Vagina (tissue), 2 donors: ENCODE measurements at regions not wholly inside any gene's neighbourhood (a gene's known extent, or its start where the extent isn't known, plus 50 kb on each side); places are given as distances from the start of the nearest gene placed in this dataset.
A peak's percentile ranks its signal among the peaks of the same experiment; 100 is the strongest.

ENCODE experiments used
- DNase-seq, 2 donors: peaks; one replicate each; pipeline ENCODE4 v3.0.0-alpha.2; 2017; ENCODE audit errors: extremely low spot score in 2 of 2
- H3K27ac ChIP-seq: fragments of 200-600 bp; sonication (generic); one replicate; pipeline ENCODE4 v1.5.1; 2019
- H3K27me3 ChIP-seq: fragments of 200-600 bp; sonication (generic); one replicate; pipeline ENCODE4 v1.5.1; 2019
- H3K36me3 ChIP-seq, 2 donors: fragments of 200-600 bp; sonication (generic); one replicate each; pipeline ENCODE4 v1.5.1; 2017 to 2019
- H3K4me1 ChIP-seq: fragments of 200-600 bp; sonication (generic); one replicate; pipeline ENCODE4 v1.5.1; 2019
- H3K4me3 ChIP-seq, 2 donors: fragments of 200-600 bp; sonication (generic); 1 replicate in 1 of 2; 2 replicates in 1 of 2; pipeline ENCODE4 v1.5.1; 2016 to 2019
- H3K9me3 ChIP-seq: fragments of 200-600 bp; sonication (generic); one replicate; pipeline ENCODE4 v1.5.1; 2019
- POLR2A ChIP-seq, 2 donors: fragments of 450-650 bp; IDR thresholded peaks; one replicate each; pipeline ENCODE4 v1.6.1; 2017; ENCODE audit warnings: antibody characterized with exemption in 2 of 2, mild to moderate bottlenecking in 2 of 2, moderate library complexity in 2 of 2
- POLR2AphosphoS5 ChIP-seq, 2 donors: sonication (generic); formaldehyde crosslinking; IDR thresholded peaks; one replicate each; pipeline ENCODE4 v1.9.0; 2017; ENCODE audit warnings: antibody characterized with exemption in 2 of 2, mild to moderate bottlenecking in 2 of 2, low read depth in 1 of 2; ENCODE audit not compliant: insufficient read depth in 1 of 2
- intact Hi-C: fragments of 100-400 bp; cut with DNase I; formaldehyde crosslinking; loops from one replicate; pipeline ENCODE4 v1.15.1; 2023
- TF ChIP-seq, protein P1 (sequence below), 3 experiments: fragments of 450-650 bp in 2 of 3; fragments of 200-600 bp in 1 of 3; sonication (generic) in 1 of 3; IDR thresholded peaks; one replicate each; pipeline ENCODE4 v1.5.1; 2017 to 2019; ENCODE audit warnings: antibody characterized with exemption in 3 of 3, mild to moderate bottlenecking in 2 of 3, moderate library complexity in 2 of 3

DNA sequence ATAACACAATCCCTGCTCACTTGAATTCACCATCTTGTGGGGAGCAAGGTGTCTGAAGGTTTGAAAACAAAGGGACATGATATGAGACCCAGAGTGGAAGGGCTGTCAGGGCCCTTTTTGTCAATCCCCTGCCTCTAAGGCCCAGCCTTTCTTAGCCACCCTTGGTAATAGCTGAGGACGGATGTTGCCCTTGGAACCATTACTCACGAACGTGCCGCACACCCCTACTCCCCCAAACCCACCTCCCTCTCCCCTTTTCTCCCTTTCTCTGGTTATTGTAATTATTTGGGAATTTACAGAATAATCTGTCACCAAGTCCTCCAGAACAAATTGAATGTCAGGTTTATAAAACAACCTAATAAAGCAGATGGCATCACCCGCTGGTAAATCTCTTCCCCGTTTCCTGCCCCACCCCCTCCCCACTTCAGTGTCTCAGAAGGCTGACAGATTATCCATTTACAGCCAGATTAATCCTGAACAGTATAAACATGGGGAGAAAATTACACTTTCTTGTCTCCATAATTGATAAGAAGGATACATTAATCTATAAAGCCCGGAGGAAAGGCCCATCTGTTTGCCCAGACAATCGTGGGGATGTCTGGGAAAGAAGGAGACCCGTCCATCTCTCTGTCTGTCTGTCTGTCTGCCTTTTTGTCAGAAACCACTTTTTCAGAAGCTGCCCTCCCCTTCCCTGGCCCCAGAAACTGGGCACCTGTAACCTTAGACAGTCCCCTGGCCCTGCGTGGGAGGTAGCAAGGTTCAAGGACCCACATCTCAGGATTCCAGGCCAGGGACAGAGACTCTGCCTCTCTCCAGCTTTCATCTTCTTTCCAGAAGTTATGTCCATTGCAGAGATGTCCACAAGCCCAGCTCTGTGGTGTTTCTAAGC lies 60.6 kb upstream of the CD34 start:
- H3K36me3 ChIP-seq = no peaks in the 10 kb centered on the region
- H3K27ac ChIP-seq = no peak overlapping the region
- no peak overlapping the region for H3K4me3 ChIP-seq
- intact Hi-C loops = no loop called here
- H3K9me3 ChIP-seq = no peaks in the 10 kb centered on the region
- TF ChIP-seq POLR2A (IDR thresholded peaks at IDR 0.05) = no peak
- TF ChIP-seq, protein P1, sequence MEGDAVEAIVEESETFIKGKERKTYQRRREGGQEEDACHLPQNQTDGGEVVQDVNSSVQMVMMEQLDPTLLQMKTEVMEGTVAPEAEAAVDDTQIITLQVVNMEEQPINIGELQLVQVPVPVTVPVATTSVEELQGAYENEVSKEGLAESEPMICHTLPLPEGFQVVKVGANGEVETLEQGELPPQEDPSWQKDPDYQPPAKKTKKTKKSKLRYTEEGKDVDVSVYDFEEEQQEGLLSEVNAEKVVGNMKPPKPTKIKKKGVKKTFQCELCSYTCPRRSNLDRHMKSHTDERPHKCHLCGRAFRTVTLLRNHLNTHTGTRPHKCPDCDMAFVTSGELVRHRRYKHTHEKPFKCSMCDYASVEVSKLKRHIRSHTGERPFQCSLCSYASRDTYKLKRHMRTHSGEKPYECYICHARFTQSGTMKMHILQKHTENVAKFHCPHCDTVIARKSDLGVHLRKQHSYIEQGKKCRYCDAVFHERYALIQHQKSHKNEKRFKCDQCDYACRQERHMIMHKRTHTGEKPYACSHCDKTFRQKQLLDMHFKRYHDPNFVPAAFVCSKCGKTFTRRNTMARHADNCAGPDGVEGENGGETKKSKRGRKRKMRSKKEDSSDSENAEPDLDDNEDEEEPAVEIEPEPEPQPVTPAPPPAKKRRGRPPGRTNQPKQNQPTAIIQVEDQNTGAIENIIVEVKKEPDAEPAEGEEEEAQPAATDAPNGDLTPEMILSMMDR (IDR thresholded peaks at IDR 0.05) = no peak
- TF ChIP-seq POLR2AphosphoS5 (IDR thresholded peaks at IDR 0.05; ENCODE audit: insufficient read depth in 1 of 2, low read depth in 1 of 2) = no peak
- DNase-seq = peak in 1 of 2 donors; percentile 64
- no peaks in the 10 kb centered on the region for H3K27me3 ChIP-seq
- no peaks in the 10 kb centered on the region for H3K4me1 ChIP-seq

DNA sequence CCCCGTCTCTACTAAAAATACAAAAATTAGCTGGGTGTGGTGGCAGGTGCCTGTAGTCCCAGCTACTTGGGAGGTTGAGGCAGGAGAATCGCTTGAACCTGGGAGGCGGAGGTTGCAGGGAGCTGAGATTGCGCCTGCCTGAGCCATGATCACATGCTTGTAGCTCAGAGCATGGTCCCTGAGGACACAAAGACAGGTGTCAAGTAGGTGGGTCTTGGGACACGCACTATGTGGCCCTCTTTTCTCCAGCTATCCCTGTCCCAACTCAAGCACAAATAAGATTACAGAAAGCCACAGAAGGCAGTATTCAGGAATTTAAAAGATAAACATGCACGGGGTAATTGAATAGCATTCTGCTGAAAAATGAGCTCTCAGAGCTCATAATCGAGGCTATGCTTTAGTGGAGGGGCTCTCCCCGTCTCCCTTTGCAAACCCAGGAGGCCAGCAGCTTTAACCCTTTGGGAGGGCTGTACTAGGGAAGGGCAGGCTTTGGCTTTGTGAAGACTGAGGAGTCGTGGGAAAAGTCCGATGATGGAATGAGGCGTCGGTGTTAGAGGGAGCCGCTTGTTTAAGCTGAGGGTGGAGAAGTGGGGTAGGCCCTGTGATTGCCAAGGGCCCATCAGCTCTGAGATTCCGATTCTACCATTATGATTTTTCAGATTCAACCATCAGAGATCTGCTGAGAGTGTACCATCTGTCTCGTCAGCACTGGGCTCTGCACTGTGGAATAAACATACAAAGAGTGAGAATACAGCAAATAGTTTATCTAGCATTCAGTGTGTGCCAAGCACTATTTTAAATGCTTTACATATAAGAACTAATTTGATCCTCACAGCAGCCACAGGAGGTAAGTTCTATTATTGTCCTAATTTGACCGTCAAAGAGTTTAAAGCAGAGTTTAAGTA lies 59.7 kb upstream of the CD34 start:
- intact Hi-C loops = no loop called here
- H3K9me3 ChIP-seq = no peaks in the 10 kb centered on the region
- H3K4me3 ChIP-seq = no peak overlapping the region
- H3K27me3 ChIP-seq = no peaks in the 10 kb centered on the region
- no peaks in the 10 kb centered on the region for H3K36me3 ChIP-seq
- no peaks in the 10 kb centered on the region for H3K4me1 ChIP-seq
- DNase-seq = peak in 1 of 2 donors; percentile 52
- no peak for TF ChIP-seq POLR2AphosphoS5 (IDR thresholded peaks at IDR 0.05; ENCODE audit: insufficient read depth in 1 of 2, low read depth in 1 of 2)
- TF ChIP-seq, protein P1 (IDR thresholded peaks at IDR 0.05) = no peak
- no peak for TF ChIP-seq POLR2A (IDR thresholded peaks at IDR 0.05)
- H3K27ac ChIP-seq = no peak overlapping the region

DNA sequence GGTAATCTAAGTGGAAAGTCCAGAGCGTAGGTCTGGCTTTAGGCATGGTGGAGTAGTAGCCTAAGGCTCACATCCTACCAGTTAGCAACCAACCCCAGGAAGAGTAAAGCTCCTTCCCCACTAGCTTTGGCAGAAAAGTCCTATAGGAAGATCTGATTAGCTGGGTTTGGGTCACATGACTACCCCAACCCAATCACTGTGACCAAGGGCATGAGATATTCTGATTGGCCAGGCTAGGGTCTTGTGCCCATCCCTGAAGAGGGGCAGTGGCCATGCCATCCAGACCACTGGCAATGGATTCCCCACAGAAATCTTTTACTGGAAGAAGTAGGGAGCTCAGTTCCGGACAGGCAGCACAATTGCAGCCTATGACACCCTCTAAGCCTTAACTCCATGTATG lies 58.6 kb upstream of the CD34 start:
- Histone ChIP-seq H3K27ac (no peak overlapping the region), H3K4me1 (peaks cover 7% of the 10 kb centered on the region), H3K27me3 (no peaks in the 10 kb centered on the region), H3K36me3 (no peaks in the 10 kb centered on the region), H3K9me3 (no peaks in the 10 kb centered on the region), H3K4me3 (no peak overlapping the region)
- TF ChIP-seq, protein P1 (IDR thresholded peaks at IDR 0.05) = no peak
- no peak for TF ChIP-seq POLR2AphosphoS5 (IDR thresholded peaks at IDR 0.05; ENCODE audit: insufficient read depth in 1 of 2, low read depth in 1 of 2)
- TF ChIP-seq POLR2A (IDR thresholded peaks at IDR 0.05) = no peak
- DNase-seq = peak in 1 of 2 donors; percentile 61
- intact Hi-C loops = no loop called here

DNA sequence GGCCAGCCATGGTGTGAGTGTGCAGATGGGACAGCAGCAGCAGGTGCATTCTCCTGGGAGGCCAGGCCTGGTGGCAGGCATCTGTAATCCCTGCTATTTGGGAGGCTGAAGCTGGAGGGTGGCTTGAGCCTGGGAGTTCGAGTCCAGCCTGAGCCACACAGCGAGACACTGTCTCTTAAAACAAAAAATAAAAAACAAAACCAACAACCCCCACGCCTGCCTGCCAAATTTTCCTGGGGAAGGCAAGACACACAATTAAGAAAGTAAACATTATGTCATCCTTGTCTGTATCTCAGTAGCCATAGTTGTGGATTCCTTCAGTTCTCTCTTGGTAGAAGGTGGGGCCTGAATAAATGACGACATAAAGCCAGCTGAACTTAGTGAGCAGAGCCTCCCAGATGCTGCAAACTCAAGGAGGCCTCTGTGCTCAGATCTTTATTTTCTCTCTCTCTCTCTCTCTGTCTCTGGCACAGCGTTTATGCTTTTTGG lies 57.6 kb upstream of the CD34 start:
- H3K27ac ChIP-seq = no peak overlapping the region
- H3K9me3 ChIP-seq = no peaks in the 10 kb centered on the region
- TF ChIP-seq POLR2A (IDR thresholded peaks at IDR 0.05) = no peak
- H3K4me1 ChIP-seq = peaks cover 16% of the 10 kb centered on the region
- intact Hi-C loops = no loop called here
- H3K27me3 ChIP-seq = no peaks in the 10 kb centered on the region
- no peaks in the 10 kb centered on the region for H3K36me3 ChIP-seq
- DNase-seq = peak in 1 of 2 donors; percentile 82
- no peak overlapping the region for H3K4me3 ChIP-seq

DNA sequence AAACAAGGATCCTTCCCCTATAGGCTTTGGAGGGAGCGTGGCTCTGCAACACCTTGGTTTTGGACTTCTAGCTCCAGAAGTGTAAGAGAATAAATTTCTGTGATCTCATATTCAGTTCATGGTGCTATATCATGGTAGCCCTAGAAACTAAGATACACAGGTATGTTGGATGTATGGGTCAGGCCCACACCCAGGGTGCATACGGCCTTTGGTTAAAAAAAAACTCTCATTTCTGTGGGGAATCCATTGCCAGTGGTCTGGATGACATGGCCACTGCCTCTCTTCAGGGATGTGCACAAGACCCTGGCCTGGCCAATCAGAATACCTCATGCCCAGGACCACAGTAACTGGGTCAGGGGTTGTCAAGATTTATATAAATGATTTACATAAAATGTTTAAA lies 56.8 kb upstream of the CD34 start:
- H3K4me1 ChIP-seq = peaks cover 21% of the 10 kb centered on the region
- TF ChIP-seq, protein P1 (IDR thresholded peaks at IDR 0.05) = no peak
- TF ChIP-seq POLR2A (IDR thresholded peaks at IDR 0.05) = no peak
- no peak for TF ChIP-seq POLR2AphosphoS5 (IDR thresholded peaks at IDR 0.05; ENCODE audit: insufficient read depth in 1 of 2, low read depth in 1 of 2)
- DNase-seq = peak in 1 of 2 donors; percentile 82

More for the DNA sequence above, 56.8 kb upstream of the CD34 start:
- Histone ChIP-seq H3K36me3 (no peaks in the 10 kb centered on the region), H3K27me3 (no peaks in the 10 kb centered on the region), H3K4me3 (no peak overlapping the region), H3K27ac (no peak overlapping the region), H3K9me3 (no peaks in the 10 kb centered on the region)
- intact Hi-C loops = no loop called here
